ENCODE measurements at regions not wholly inside any gene's neighbourhood (a gene's known extent, or its start where the extent isn't known, plus 50 kb on each side); places are given as distances from the start of the nearest gene placed in this dataset.
"Not testable (repeated sequence)": the region's sequence is repeated elsewhere in the genome, so short reads cannot be mapped to it uniquely, and the experiment has no call there.

DNA sequence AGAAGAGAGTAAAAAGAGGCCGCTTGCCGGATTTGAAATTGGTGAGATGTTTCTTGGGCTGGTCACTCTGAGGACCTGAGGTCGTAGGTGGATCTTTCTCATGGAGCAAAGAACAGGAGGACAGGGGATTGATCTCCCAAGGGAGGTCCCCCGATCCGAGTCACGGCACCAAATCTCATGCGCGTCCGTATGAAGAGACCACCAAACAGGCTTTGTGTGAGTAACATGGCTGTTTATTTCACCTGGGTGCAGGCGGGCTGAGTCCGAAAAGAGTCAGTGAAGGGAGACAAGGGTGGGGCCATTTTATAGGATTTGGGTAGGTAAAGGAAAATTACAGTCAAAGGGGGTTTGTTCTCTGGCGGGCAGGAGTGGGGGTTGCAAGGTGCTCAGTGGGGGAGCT is 803.6 kb upstream of the ID2 start:
- DNase-seq: not testable (repeated sequence)

DNA sequence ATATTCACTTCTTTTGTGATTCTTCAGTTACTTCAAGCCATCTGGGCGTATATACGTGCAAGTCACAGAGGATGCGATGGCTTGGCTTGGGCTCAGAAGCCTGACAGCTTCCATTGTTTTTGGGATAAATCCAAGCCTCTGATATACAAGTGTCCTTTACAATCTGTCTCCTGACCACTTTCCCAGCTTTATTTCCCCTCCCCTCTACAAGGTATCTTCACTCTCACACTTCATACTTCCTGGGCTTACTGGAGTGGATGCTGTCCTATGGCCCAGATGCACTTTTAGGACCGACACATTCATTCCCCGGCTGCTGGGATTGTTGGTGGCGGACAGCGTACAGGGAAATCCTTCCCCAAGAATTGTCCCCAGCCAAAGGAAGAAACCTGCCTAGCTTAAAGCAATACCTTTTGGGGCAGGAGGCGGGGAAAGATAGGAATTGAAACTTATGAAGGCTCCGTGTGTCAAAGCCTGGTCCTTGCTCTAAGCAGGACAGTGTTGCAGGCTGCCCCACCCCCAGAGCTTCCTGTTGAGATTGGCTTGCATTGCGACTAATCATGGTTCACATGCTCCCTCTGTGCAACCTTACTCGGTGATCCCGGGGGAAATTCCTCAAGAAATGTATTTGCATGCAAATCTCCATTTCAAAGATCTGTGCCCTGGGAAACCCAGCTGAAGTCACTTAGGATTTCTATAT is 802.9 kb upstream of the ID2 start:
- DNase-seq: no peak

DNA sequence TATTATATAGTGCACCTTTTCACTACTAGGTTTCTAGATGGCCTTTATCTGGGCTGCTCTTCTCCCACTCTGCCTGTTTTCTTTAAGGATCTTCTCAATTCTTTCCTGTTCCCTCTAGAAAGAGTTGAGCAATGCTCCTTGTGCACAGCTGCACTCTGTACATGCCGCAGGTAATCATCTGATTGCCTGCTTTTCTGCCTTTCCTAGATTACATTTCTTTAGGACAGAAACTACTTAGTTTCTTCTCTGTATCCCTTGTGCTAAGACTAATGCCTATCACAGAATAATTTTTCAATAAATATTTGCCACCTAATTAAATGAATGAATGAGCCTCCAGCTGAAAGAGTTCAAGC is 802.4 kb upstream of the ID2 start:
- no peak for DNase-seq

DNA sequence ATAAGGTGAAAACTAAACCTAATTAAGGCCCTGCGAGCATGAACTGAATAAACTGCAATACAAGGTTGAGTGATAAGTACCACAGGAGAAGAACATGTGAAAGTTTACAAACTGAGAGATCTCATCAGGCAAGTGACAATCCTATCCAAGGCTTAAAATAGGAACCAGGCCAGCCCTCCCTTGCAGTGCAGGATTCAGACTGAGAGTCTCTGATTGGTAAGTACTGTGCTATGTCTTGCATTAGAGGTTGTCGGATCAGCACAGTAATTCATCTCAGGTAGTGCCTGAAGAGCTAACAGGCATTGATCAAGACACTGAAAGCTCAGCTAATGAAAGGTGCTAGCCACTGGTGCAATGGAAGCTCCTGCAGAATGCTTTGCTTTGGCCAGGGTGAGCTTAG is 801.7 kb upstream of the ID2 start:
- no peak for DNase-seq

DNA sequence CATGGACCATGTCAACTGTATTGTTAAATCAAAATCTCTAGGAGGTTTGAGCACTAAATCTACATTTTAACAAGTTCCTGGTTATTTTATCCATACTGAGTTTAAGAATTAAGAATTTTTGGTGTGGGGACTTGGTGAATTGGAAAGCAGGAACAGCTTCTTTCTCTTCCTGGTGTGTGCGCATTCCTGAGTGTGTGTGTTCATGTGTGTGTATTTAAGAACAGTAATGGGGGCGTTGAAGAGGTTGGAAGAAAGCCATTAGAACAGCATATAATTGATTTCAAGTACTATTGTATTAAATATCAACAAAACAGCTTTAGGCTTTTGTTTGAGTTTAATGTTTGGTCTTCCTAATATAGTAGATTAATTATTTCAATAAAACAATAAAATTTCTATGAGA is 801.3 kb upstream of the ID2 start:
- no peak for DNase-seq

DNA sequence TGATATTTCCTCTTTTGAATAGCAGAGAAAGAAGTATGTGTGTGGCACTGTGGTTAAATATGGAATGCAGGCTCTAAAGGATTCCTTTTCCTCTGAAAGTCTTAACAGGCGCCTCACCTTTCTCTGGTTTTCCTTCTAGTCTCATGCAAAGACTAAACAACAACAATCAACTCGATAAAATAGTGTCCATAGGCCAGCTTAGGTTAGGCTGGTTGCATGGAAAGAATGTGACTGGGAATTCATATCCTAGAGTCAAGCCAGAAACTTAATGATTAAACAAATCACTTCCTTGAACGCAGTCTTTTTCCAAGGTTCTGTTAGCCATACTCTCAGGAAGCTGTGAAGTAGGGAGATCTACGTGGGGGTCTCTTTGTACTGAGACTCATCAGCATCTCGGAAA is 800.8 kb upstream of the ID2 start:
- DNase-seq: no peak

DNA sequence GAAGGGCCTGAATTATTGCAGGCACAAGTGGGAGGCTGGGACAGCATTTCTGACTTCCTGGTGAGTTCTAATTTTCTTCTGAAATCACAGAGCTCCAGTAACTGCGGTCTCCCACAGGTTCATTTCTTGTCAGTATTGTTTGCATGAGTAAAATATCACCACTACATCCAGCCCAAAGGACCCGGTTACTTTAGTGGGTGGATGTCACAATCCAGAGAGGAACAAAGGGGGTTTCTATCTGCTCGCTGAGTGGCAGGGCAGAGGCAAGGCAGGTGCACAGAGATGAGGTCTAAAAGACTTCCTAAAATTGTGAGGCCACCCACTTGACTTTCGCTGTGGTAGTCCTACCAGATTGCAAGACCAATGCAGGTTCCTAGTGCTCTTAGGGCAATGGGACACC is 800.4 kb upstream of the ID2 start:
- DNase-seq: no peak

DNA sequence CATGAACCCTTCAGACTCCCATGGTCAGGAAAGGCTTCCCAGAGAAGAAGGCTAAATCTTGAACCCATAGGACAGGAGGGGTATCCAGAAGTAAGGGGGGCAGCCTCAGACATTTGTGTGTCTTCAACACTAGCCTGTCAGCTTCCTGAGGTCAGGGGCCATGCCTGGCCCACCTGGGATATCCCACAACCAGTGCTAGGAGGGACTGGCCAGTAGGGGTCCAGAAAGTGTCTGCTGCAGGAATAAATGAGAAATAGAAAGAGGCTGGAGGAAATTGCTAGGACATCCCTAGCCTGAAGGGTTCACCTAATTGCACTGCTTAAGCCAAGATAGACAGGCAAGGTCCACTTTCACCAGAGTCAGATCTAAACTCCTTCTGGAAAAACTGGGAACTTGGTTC is 799.6 kb upstream of the ID2 start:
- no peak for DNase-seq

DNA sequence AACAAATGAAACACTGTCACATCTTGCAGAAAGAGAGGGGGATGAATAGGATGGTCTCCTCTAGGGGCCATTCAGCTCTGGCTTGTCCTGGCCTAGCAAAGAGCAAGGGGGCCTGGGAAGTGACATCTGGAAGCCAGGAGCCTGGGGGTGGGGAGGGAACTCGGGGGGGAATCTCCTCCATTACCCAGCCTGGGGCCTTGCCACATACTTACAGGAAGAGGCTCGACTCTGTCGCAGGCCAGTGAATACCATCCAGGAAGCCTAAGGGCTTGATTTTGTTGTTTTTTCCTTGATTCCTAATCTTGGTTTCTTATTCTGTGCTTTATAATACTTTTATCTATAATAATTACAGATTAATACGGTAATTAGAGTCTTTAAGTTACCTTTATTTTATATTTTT is 797.5 kb upstream of the ID2 start:
- DNase-seq: no peak

DNA sequence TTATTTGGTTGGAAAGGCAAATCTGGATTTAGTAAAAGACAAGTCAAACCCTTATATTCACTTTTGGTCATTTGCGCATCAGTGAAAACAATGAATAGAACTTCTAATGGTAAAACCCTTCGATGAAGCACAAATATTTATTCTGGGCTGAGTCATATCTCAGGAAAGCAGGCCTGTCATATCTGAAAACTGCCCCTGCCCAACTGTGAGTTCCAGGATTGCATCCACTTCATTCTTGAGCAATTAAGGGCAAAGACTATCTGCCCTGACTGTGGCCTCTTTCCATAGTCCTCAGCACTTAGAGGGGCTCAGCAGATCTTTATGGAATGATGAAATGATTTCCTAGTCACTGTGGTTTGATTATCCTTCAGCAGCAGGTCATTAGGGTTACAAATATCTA is 795.2 kb upstream of the ID2 start:
- DNase-seq: no peak

DNA sequence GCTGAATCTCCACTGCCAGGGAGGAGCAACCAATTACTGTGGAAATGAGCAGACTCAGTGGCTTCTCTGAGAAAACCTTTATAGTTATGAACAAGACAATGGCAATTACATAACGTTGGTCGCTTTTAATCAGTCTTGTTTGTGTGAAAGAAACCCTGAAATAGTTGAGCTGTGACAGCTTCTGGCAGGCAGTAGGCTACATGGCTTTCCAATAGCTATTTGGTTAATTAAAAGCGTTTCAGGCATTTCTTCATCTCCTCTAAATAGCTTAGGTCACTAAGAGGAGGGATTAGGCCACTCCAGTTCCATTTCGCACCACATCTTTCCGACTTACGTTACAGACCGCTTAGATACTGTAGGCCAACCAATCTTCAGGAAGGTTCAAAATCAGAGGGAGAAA is 794.4 kb upstream of the ID2 start:
- DNase-seq: no peak

DNA sequence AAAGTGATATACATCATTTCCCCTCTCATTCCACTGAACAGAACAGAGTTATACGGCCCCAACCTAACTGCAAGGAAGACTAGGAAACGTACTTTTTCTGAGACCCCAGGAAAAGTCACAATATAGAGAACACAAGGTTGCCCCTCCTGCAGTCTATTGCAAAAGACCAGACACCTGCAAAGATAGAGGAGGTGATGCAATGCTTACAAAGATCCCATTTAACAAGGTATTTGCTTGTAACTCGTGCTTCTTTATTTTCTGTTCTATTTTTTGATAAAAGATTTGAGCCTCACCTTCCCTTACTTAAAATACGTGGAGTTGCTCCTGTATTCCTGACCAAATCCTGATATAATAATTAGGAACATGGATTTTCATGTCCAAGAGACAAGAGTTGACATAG is 793.0 kb upstream of the ID2 start:
- DNase-seq: no peak

DNA sequence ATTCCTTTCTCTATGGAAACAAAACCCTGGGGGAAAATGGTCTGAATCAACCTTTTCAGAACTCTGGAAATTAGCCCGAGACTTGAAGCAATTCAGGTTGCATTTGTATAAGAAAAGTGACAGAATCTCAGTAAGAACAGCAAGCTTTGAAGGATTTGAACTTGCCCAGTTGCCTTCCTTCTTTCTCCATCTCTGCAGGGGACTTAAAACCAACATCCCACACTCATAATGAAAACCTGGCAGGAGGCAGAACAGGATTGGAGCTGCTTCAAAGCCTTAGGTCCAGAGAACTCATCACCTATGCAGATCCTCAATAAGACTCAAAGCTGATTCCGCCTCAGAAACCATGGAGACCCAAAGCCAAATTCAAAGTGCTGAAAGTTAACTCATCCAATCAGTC is 790.5 kb upstream of the ID2 start:
- DNase-seq: no peak

DNA sequence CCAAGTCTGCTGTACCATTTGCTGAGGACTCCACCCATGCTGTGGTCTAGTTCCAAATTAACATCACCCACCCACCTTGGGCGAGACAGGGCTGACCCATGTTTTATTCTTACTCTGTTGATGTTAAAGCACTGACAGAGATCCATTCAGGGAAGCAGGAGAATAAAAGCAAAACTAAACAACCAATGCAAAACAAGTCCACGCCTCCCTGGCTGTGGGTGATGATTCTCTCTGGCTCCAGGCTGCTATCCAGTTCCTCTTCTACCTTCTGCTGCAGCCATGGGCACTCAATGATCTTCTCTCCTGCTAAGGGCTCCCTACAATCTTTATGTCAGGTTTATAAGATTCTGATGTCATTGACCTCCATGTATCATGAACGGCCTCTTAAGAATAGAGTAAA is 786.6 kb upstream of the ID2 start:
- DNase-seq: no peak

DNA sequence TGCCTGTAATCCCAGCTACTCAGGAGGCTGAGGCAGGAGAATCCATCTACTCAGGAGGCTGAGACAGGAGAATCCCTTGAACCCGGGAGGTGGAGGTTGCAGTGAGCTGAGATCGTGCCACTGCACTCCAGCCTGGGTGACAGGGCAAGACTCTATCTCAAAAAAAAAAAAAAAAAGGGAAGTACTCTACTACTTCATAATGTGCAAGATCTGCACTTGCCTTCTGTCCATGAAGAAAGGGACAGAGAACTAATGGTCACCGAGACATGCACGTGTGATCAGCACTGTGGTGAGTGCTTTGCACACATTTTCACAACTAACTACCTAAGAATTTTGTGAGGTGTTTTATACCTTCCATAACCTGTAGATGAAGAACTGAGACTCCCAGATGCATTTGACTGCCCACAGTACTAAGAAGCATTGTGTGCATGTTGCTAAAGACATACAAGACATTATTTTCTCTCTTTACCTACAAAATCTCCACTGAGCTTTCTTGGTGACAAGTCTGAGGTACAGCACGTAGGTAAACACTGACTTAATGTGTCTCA is 784.8 kb upstream of the ID2 start:
- no peak for DNase-seq

DNA sequence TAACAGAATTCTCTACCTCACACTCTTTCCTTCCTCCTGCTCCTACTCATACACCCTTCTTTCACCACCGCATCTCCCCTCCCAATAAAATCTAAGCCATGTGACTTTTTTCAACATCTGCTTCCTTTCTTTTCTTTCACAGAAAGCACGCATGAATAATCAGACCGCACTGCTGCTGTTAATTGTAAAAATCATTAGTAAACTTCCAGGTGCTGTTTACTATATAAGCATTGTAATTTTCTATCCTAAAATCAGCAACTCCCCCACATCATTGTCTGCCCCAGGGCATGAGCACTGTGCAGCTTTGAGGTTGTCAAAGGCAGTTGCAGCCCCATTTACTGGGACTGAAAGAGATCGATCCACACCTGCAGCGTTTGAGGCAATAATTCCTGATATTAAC is 782.6 kb upstream of the ID2 start:
- no peak for DNase-seq

DNA sequence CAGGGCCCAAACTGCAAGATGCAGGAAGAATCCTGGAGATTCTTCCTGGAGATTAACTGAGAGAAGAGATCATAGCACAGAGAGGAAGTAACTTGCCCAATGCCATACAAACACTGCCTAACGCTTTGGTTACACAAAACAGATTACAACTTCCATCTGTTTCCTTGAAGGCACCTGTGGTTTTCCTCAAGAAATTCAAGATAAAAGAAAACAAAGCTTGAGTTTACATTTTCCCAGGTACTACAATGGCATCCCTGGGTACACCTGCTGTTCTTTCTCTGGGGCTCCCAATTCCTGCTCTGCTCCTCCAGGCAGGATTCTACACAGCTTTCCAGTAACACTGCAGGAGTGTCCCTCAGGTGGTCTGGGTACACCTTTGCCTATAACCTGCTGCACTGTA is 781.9 kb upstream of the ID2 start:
- no peak for DNase-seq

DNA sequence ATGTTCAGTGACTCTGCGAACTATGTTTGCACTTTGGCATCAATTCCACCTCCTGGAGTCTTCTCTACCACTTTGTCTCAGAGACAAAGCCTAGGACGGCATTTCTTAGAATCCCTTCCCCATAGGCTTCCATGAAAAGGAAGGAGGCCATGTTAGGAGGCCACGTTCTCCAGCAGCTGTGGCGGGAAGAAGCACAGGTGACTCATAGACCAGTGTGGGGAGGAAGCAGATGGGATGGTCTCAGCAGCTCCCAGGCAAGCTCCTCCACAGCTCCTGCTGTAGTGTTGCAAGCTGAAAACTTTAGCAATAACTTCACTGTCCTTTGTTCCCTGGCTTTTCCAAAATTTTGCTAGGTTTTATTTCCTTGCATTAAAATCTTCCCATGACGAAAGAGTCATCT is 781.3 kb upstream of the ID2 start:
- no peak for DNase-seq

DNA sequence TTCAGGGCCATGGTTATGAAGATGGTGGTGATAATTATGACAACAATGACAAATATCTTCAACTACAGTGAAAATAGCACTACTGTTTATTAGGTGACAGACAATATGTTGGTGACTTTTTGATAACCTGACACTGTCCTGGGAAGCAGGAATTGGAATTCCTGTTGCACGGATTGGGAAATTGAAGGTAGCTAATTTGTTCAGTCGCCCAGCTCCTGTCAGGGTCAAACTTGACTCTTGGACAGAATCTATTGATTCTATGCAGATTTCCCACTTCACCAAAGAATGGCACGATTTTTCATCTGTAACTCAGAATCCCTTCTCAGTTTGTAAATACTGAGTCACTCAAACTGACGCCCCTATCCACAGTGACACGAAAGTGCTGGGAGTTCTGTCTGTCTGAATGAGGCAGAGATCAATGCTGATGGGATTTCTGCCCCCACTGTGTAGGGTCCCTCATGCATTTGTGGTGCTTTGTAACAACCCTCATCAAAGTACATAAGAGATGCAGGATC is 779.5 kb upstream of the ID2 start:
- DNase-seq: no peak

DNA sequence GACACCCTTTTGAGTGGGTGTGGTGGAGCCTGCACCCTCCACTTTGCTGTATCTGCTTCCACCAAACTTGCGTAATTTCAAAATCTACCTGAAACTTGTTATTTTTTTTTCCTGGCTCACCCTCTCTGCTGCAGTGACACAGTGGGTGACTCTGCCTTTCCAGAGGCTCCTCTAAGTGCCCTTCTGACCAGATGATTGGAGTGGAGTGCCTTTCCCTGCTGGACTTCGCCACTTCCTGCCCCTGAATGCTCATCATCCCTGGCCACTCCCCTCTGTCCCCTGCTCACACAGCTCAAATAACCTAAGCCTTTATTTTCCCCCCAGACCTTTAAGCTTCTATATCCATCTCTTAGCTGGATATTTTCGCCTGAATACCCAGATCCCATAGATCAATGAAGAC is 777.5 kb upstream of the ID2 start:
- DNase-seq: no peak

DNA sequence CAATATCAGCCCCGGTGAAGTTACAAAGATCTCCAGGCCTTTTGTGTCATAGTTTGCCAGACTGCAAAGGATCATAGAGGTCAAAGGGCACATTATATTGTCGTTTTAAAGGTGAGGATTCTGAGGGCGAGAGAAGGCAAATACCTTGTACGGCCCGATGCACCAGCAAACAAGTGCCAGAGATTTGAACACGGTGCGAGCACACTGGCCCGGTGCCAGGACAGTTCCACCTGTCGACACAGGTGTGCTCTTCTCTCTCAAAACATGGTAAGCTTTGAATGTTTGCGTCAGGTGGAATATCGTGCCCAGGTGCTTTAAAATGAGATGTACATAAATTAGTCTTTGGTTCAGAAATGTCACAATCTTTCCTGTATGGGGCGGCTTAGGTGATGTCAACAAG is 776.1 kb upstream of the ID2 start:
- DNase-seq: no peak

DNA sequence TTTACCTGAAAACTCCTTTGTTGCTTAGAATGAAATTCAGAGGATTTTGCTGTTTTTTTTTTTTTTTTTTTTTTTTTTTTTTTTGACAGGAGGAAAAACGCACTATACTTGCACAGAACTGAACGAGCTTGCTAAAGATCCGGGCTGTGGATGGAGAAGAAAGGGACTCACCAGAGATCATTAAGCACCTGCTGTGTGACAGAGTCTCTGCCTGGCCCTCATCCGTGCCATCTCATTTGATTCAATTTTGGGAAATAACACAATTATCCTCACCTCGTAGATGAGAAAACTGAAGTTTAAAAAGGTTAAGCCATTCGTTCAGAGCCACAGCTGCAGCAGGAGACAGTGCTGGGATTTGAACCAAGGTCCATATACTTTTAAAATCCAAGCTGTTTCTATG is 775.4 kb upstream of the ID2 start:
- DNase-seq: peak; percentile 7

DNA sequence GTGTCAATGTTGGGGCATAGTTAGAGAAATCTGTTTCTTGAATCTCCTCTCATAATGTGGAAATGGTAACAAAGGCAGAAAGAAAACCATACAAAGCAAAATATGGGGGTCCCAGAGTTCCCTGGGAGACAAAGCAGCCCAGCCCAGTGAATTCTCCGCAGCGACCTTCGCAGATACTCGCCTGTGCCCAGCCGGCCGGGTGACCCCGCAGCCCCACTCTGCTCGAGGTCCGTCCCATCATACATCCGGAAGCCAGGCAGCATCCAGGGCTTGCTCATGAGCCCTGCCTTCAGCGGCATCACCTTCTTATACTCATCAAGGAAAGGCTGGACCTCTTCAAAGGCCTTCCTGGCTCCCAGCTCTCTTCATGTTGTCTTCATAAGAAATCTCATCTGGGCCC is 774.8 kb upstream of the ID2 start:
- no peak for DNase-seq

DNA sequence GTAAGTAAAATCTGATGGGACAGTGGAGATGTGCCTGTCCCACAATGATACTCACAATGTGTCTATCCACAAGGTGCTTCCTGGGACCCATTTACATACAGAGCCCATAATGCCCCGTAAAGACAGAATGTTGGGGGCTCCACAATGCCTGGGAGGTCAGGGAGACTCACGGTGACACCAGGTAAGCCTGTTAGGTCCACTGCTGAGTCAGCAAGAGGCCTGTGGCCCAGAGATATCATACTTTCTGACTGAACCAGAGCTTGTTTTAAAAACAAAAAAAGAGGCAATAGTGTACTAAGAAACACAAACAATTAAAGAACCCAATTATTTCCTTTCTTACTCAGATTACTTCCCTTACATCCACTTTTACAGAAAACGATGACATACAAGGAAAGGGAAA is 771.1 kb upstream of the ID2 start:
- DNase-seq: no peak

DNA sequence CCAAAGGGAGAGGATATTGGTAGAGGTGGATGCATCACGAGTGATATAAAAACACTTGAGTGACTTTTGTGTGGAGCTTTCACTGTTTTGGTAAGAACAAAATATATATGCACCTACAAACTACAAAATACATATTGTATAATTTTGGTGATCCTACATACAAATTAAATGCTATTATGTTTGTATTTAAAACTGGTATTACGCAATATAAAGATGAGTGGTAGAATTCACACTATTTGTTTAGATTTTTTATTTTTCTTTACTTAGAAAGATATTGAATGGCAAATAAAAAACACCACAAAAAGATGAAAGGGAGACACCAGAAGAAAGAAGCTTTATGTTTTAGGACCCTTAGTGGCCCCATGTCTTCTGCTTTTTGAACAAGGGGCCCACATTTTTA is 770.7 kb upstream of the ID2 start:
- DNase-seq: no peak

DNA sequence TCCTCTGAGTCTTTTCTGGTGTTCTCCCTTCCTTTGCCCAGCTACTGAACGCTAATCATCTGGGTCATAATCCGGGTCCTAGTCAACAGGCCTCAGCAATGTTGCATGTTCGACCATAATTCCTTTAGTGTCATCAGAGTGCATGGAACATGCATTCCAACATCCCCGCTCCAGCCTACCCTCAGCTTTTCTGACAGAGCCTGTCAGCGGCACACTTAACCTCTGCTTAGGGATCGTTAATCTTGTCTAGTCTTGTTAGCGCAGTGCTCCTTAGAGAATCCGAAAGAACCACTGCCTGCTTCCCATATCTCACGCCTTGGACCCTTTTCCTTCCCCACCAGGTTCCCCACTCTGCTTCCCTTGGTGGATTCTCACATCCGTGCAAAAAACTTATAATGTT is 767.9 kb upstream of the ID2 start:
- DNase-seq: no peak

Data from NCI-H2227 treated with DMSO at 0.1 percent for 48 hours (cell line).